Mesenchymal stem cell (in vitro differentiated cells and primary cell): ENCODE measurements at regions not wholly inside any gene's neighbourhood (a gene's known extent, or its start where the extent isn't known, plus 50 kb on each side); places are given as distances from the start of the nearest gene placed in this dataset.

Experiments
- DNase-seq: peaks from one replicate; pipeline ENCODE4 v3.0.0-alpha.2; 2013
- H2AFZ ChIP-seq: one replicate; pipeline ENCODE4 v1.6.1; 2013; ENCODE audit warnings: low read depth, mild to moderate bottlenecking, control low read depth, inconsistent platforms, low read length, moderate library complexity
- H2AK5ac ChIP-seq: 2 replicates; pipeline ENCODE4 v1.6.1; 2013; ENCODE audit warnings: low read length, moderate library complexity, mild to moderate bottlenecking, inconsistent platforms; ENCODE audit not compliant: severe bottlenecking
- H2BK120ac ChIP-seq: one replicate; pipeline ENCODE4 v1.6.1; 2013; ENCODE audit warnings: low read depth, mild to moderate bottlenecking, inconsistent platforms, low read length, moderate library complexity
- H2BK12ac ChIP-seq, 2 experiments: one replicate each; pipeline ENCODE4 v1.6.1; 2013; ENCODE audit warnings: inconsistent platforms in 2 of 2, low read length in 2 of 2, mild to moderate bottlenecking in 2 of 2, moderate library complexity in 2 of 2, control low read depth in 1 of 2
- H2BK15ac ChIP-seq: one replicate; pipeline ENCODE4 v1.6.1; 2013; ENCODE audit warnings: mild to moderate bottlenecking, low read depth, inconsistent platforms; ENCODE audit not compliant: poor library complexity, severe bottlenecking
- H2BK5ac ChIP-seq: 2 replicates; pipeline ENCODE4 v1.6.1; 2013; ENCODE audit warnings: low read depth, mild to moderate bottlenecking, low read length, control low read depth, inconsistent platforms; ENCODE audit not compliant: poor library complexity, severe bottlenecking
- H3K14ac ChIP-seq, 2 experiments: one replicate each; pipeline ENCODE4 v1.6.1; 2013; ENCODE audit warnings: inconsistent platforms in 2 of 2, low read length in 2 of 2, control low read depth in 1 of 2, mild to moderate bottlenecking in 1 of 2, moderate library complexity in 1 of 2
- H3K18ac ChIP-seq, 2 experiments: one replicate each; pipeline ENCODE4 v1.6.1; 2013; ENCODE audit warnings: inconsistent platforms in 2 of 2, low read length in 2 of 2, control low read depth in 1 of 2, low read depth in 1 of 2, mild to moderate bottlenecking in 1 of 2
- H3K23ac ChIP-seq, 2 experiments: one replicate each; pipeline ENCODE4 v1.6.1; 2013; ENCODE audit warnings: inconsistent platforms in 2 of 2, low read length in 2 of 2, mild to moderate bottlenecking in 2 of 2, moderate library complexity in 2 of 2, control low read depth in 1 of 2
- H3K27ac ChIP-seq: 2 replicates; pipeline ENCODE4 v1.5.1; 2013; ENCODE audit warnings: mild to moderate bottlenecking, moderate library complexity, low read length, control low read depth, inconsistent platforms; ENCODE audit not compliant: poor library complexity, severe bottlenecking
- H3K27me3 ChIP-seq, 2 experiments: 2 replicates each; pipeline versions ENCODE4 v1.6.1 to v1.7.0; 2013; ENCODE audit warnings: low read length in 2 of 2, mild to moderate bottlenecking in 2 of 2, moderate library complexity in 2 of 2, control low read depth in 1 of 2, inconsistent platforms in 1 of 2; ENCODE audit not compliant: control insufficient read depth in 1 of 2, insufficient read depth in 1 of 2
- H3K36me3 ChIP-seq, 2 experiments: 2 replicates each; pipeline versions ENCODE4 v1.6.1 to v1.7.0; 2013; ENCODE audit warnings: low read length in 2 of 2, control low read depth in 1 of 2, inconsistent platforms in 1 of 2, low read depth in 1 of 2, mild to moderate bottlenecking in 1 of 2; ENCODE audit not compliant: insufficient read depth in 2 of 2, control insufficient read depth in 1 of 2
- H3K4ac ChIP-seq, 2 experiments: one replicate each; pipeline ENCODE4 v1.6.1; 2013; ENCODE audit warnings: inconsistent platforms in 2 of 2, low read length in 2 of 2, mild to moderate bottlenecking in 2 of 2, moderate library complexity in 2 of 2, control low read depth in 1 of 2, low read depth in 1 of 2
- H3K4me1 ChIP-seq: 2 replicates; pipeline ENCODE4 v1.6.1; 2013; ENCODE audit warnings: low read depth, low read length, control low read depth; ENCODE audit not compliant: control insufficient read depth, insufficient read depth
- H3K4me2 ChIP-seq: 2 replicates; pipeline ENCODE4 v1.6.1; 2013; ENCODE audit warnings: low read length, mild to moderate bottlenecking, inconsistent platforms; ENCODE audit not compliant: poor library complexity, severe bottlenecking
- H3K4me3 ChIP-seq, 2 experiments: 2 replicates each; pipeline versions ENCODE4 v1.5.1 to v1.7.0; 2013; ENCODE audit warnings: low read length in 2 of 2, mild to moderate bottlenecking in 2 of 2, control low read depth in 1 of 2, low read depth in 1 of 2; ENCODE audit not compliant: insufficient read depth in 1 of 2
- H3K79me1 ChIP-seq: replicated peaks from 2 replicates; pipeline ENCODE4 v1.6.1; 2013; ENCODE audit warnings: mild to moderate bottlenecking, control low read depth, low read length, inconsistent platforms; ENCODE audit not compliant: poor library complexity, severe bottlenecking
- H3K9ac ChIP-seq: 2 replicates; pipeline ENCODE4 v1.7.0; 2013; ENCODE audit warnings: mild to moderate bottlenecking, low read length, moderate library complexity
- H3K9me3 ChIP-seq: 2 replicates; pipeline ENCODE4 v1.7.0; 2013; ENCODE audit warnings: mild to moderate bottlenecking, low read length; ENCODE audit not compliant: control insufficient read depth
- H4K8ac ChIP-seq: one replicate; pipeline ENCODE4 v1.6.1; 2013; ENCODE audit warnings: inconsistent platforms, mild to moderate bottlenecking, low read length, moderate library complexity
- H4K91ac ChIP-seq: one replicate; pipeline ENCODE4 v1.6.1; 2013; ENCODE audit warnings: mild to moderate bottlenecking, low read length, inconsistent platforms
- WGBS: methylation state at CpG from one replicate; pipeline ENCODE4 v1.1.7; 2013; ENCODE audit warnings: mixed read lengths; 5-methylcytosine and 5-hydroxymethylcytosine counted together

- no peak overlapping the region for H4K8ac ChIP-seq
- no peak overlapping the region for H2BK5ac ChIP-seq
- no peak overlapping the region for H3K23ac ChIP-seq
- peaks cover 1% of the 10 kb centered on the region for H3K4me1 ChIP-seq
- H3K4me3 ChIP-seq = no peak overlapping the region
- 81% methylated on average over 3 of the region's 3 CpGs for WGBS
- H2AK5ac ChIP-seq = no peak overlapping the region
- no peaks in the 10 kb centered on the region for H3K36me3 ChIP-seq
- H3K79me1 ChIP-seq = no peaks in the 10 kb centered on the region
- no peak overlapping the region for H3K27ac ChIP-seq
- H3K9me3 ChIP-seq = no peaks in the 10 kb centered on the region
- H3K9ac ChIP-seq = peak overlapping the region; percentile 70
- H3K27me3 ChIP-seq = no peaks in the 10 kb centered on the region
- H3K4me2 ChIP-seq = no peak overlapping the region
- H2BK15ac ChIP-seq = no peak overlapping the region
- H2AFZ ChIP-seq = no peak overlapping the region
- no peak overlapping the region for H4K91ac ChIP-seq
- no peak overlapping the region for H2BK120ac ChIP-seq
- no peak for DNase-seq
- H2BK12ac ChIP-seq = no peak overlapping the region
- H3K18ac ChIP-seq = no peak overlapping the region
- no peak overlapping the region for H3K14ac ChIP-seq
- no peak overlapping the region for H3K4ac ChIP-seq
Observed at GRCh38 chr7:106369352-106369751, 84.6 kb upstream of the NAMPT start.

GRCh38 chr7:106367664-106368063, 82.9 kb upstream of the NAMPT start:
- H2BK120ac ChIP-seq = no peak overlapping the region
- no peak overlapping the region for H3K4me3 ChIP-seq
- peaks cover 1% of the 10 kb centered on the region for H3K4me1 ChIP-seq
- H3K4me2 ChIP-seq = no peak overlapping the region
- H3K79me1 ChIP-seq = no peaks in the 10 kb centered on the region
- no peaks in the 10 kb centered on the region for H3K9me3 ChIP-seq
- H3K14ac ChIP-seq = no peak overlapping the region
- H2BK5ac ChIP-seq = no peak overlapping the region
- H3K23ac ChIP-seq = no peak overlapping the region
- no peak overlapping the region for H3K18ac ChIP-seq
- H2BK15ac ChIP-seq = no peak overlapping the region
- no peak overlapping the region for H2BK12ac ChIP-seq
- H2AFZ ChIP-seq = no peak overlapping the region
- H3K4ac ChIP-seq = no peak overlapping the region
- H4K8ac ChIP-seq = no peak overlapping the region
- no peak overlapping the region for H4K91ac ChIP-seq
- no peak for DNase-seq
- 82% methylated on average over 3 of the region's 3 CpGs for WGBS
- H3K27me3 ChIP-seq = no peaks in the 10 kb centered on the region
- no peak overlapping the region for H3K27ac ChIP-seq
- no peak overlapping the region for H3K9ac ChIP-seq
- H2AK5ac ChIP-seq = no peak overlapping the region
- H3K36me3 ChIP-seq = no peaks in the 10 kb centered on the region

- no peak overlapping the region for H2BK120ac ChIP-seq
- H2BK12ac ChIP-seq = no peak overlapping the region
- no peaks in the 10 kb centered on the region for H3K9me3 ChIP-seq
- WGBS = 71% methylated on average over 3 of the region's 3 CpGs
- H3K4me2 ChIP-seq = no peak overlapping the region
- no peak overlapping the region for H3K18ac ChIP-seq
- no peak overlapping the region for H3K4ac ChIP-seq
- no peak for DNase-seq
- H2BK15ac ChIP-seq = no peak overlapping the region
- no peak overlapping the region for H3K4me3 ChIP-seq
- H3K27ac ChIP-seq = no peak overlapping the region
- no peaks in the 10 kb centered on the region for H3K79me1 ChIP-seq
- H2AK5ac ChIP-seq = no peak overlapping the region
- H3K9ac ChIP-seq = no peak overlapping the region
- H2AFZ ChIP-seq = no peak overlapping the region
- no peak overlapping the region for H4K91ac ChIP-seq
- no peak overlapping the region for H3K14ac ChIP-seq
- H3K27me3 ChIP-seq = no peaks in the 10 kb centered on the region
- no peaks in the 10 kb centered on the region for H3K36me3 ChIP-seq
- no peak overlapping the region for H4K8ac ChIP-seq
- H3K23ac ChIP-seq = no peak overlapping the region
- peaks cover 1% of the 10 kb centered on the region for H3K4me1 ChIP-seq
- no peak overlapping the region for H2BK5ac ChIP-seq
Observed at GRCh38 chr7:106367018-106367420, 82.2 kb upstream of the NAMPT start.

- Histone ChIP-seq H3K36me3 (no peaks in the 10 kb centered on the region), H2BK5ac (no peak overlapping the region), H3K4me1 (peaks cover 1% of the 10 kb centered on the region), H2BK12ac (no peak overlapping the region), H3K9me3 (no peaks in the 10 kb centered on the region), H4K8ac (no peak overlapping the region), H3K14ac (no peak overlapping the region), H2AK5ac (no peak overlapping the region), H3K79me1 (no peaks in the 10 kb centered on the region), H3K4ac (no peak overlapping the region), H3K4me3 (no peak overlapping the region), H3K27me3 (no peaks in the 10 kb centered on the region), H2BK120ac (no peak overlapping the region), H3K4me2 (no peak overlapping the region), H4K91ac (no peak overlapping the region), H3K23ac (no peak overlapping the region), H3K18ac (no peak overlapping the region), H3K9ac (no peak overlapping the region), H2AFZ (no peak overlapping the region), H3K27ac (no peak overlapping the region), H2BK15ac (no peak overlapping the region)
- DNase-seq = no peak
- 87% methylated on average over 3 of the region's 3 CpGs for WGBS
Observed at GRCh38 chr7:106365252-106366005, 80.6 kb upstream of the NAMPT start.
